ENCODE measurements at regions not wholly inside any gene's neighbourhood (a gene's known extent, or its start where the extent isn't known, plus 50 kb on each side); places are given as distances from the start of the nearest gene placed in this dataset.

DNA sequence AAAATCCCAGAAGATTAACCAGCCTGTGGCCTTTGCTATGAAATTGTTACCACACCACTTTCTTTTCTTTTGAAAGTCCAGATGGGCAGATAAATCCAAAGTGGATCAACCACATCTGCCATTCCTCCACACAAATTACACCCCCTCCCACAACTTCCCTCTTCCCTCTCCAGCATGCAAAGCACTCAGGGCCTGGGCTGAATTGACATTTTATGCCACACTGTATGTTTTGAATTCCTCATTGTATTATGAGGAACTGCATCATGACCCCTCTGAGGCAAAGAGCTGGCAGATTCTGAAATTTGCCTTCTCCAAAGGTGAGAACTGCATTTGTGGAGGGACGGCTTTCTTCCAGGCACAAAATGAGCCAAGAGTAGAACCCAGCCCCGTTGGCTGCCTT, 589.2 kb upstream of the KLF4 start:
- Histone ChIP-seq H3K79me1 (ENCODE audit: low read depth in 1 of 2, low read length in 2 of 2) (no peaks in the 10 kb centered on the region), H3K23ac (ENCODE audit: low read depth, low read length) (no peak overlapping the region), H3K9ac (ENCODE audit: low read depth, low read length) (no peak overlapping the region), H2BK120ac (ENCODE audit: low read depth, low read length) (no peak overlapping the region), H2BK15ac (ENCODE audit: low read depth, low read length) (no peak overlapping the region), H2BK5ac (ENCODE audit: low read depth, low read length, poor library complexity, severe bottlenecking) (no peak overlapping the region), H3K9me1 (ENCODE audit: insufficient read depth, low read length) (no peaks in the 10 kb centered on the region), H3K4me1 (ENCODE audit: control insufficient read depth, insufficient read depth, low read length) (no peaks in the 10 kb centered on the region), H3K14ac (replicated peaks; ENCODE audit: low read depth, low read length) (no peak overlapping the region), H4K91ac (ENCODE audit: insufficient read depth, low read depth, low read length) (no peak overlapping the region), H3K27me3 (ENCODE audit: control insufficient read depth, insufficient read depth, low read length) (peaks cover 7% of the 10 kb centered on the region), H2AK5ac (ENCODE audit: low read depth, low read length) (no peak overlapping the region), H3K4me3 (ENCODE audit: insufficient read depth, low read depth, low read length) (no peak overlapping the region), H3K9me3 (ENCODE audit: control insufficient read depth, insufficient read depth, low read length) (no peaks in the 10 kb centered on the region), H3K36me3 (ENCODE audit: control insufficient read depth, insufficient read depth, low read length) (no peaks in the 10 kb centered on the region), H3K4ac (ENCODE audit: low read depth, low read length) (no peak overlapping the region), H3K4me2 (ENCODE audit: low read depth, low read length) (no peak overlapping the region), H4K20me1 (ENCODE audit: insufficient read depth, low read length) (no peaks in the 10 kb centered on the region), H4K5ac (ENCODE audit: low read depth, low read length) (no peak overlapping the region), H3K56ac (ENCODE audit: extremely low read depth, insufficient read depth, low read length) (no peak overlapping the region), H3K27ac (ENCODE audit: insufficient read depth, low read length) (no peak overlapping the region), H2AFZ (replicated peaks; ENCODE audit: low read length, poor library complexity) (no peak overlapping the region), H2AK9ac (replicated peaks; ENCODE audit: low read depth, low read length, poor library complexity) (no peak overlapping the region), H2BK20ac (ENCODE audit: low read depth, low read length) (no peak overlapping the region), H3K18ac (ENCODE audit: low read depth, low read length) (no peak overlapping the region), H4K8ac (ENCODE audit: low read depth in 2 of 2, low read length in 2 of 2) (no peak overlapping the region)
- TF ChIP-seq, protein P1, sequence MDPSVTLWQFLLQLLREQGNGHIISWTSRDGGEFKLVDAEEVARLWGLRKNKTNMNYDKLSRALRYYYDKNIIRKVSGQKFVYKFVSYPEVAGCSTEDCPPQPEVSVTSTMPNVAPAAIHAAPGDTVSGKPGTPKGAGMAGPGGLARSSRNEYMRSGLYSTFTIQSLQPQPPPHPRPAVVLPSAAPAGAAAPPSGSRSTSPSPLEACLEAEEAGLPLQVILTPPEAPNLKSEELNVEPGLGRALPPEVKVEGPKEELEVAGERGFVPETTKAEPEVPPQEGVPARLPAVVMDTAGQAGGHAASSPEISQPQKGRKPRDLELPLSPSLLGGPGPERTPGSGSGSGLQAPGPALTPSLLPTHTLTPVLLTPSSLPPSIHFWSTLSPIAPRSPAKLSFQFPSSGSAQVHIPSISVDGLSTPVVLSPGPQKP (IDR thresholded peaks at IDR 0.05; ENCODE audit: borderline replicate concordance, low read depth, low read length) = no peak
- TF ChIP-seq, protein P2, sequence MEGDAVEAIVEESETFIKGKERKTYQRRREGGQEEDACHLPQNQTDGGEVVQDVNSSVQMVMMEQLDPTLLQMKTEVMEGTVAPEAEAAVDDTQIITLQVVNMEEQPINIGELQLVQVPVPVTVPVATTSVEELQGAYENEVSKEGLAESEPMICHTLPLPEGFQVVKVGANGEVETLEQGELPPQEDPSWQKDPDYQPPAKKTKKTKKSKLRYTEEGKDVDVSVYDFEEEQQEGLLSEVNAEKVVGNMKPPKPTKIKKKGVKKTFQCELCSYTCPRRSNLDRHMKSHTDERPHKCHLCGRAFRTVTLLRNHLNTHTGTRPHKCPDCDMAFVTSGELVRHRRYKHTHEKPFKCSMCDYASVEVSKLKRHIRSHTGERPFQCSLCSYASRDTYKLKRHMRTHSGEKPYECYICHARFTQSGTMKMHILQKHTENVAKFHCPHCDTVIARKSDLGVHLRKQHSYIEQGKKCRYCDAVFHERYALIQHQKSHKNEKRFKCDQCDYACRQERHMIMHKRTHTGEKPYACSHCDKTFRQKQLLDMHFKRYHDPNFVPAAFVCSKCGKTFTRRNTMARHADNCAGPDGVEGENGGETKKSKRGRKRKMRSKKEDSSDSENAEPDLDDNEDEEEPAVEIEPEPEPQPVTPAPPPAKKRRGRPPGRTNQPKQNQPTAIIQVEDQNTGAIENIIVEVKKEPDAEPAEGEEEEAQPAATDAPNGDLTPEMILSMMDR (conservative IDR thresholded peaks at IDR 0.05; ENCODE audit: low read depth, low read length) = no peak
- TF ChIP-seq RCOR1 (IDR thresholded peaks at IDR 0.05; ENCODE audit: insufficient replicate concordance, low read length) = no peak
- TF ChIP-seq, protein P3, sequence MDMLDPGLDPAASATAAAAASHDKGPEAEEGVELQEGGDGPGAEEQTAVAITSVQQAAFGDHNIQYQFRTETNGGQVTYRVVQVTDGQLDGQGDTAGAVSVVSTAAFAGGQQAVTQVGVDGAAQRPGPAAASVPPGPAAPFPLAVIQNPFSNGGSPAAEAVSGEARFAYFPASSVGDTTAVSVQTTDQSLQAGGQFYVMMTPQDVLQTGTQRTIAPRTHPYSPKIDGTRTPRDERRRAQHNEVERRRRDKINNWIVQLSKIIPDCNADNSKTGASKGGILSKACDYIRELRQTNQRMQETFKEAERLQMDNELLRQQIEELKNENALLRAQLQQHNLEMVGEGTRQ (IDR thresholded peaks at IDR 0.05; ENCODE audit: low read depth, low read length) = no peak
- no peak for DNase-seq
- no TSS peak for BruUV-seq (replicated peaks)
- POLR2A ChIA-PET (ENCODE audit: unreplicated experiment) = no interaction called here
- no CpG with 5 or more reads among the region's 2 CpGs for WGBS, 2 experiments (ENCODE audit: extremely low coverage in 2 of 2, insufficient read length in 1 of 2)
- CTCF ChIA-PET = no interaction called here
- in situ Hi-C loops (cut with MboI; ENCODE audit: low sequenced_read_pairs) (no loop called here), intact Hi-C loops (cut with micrococcal nuclease) (no loop called here), dilution Hi-C loops (cut with HindIII; ENCODE audit: low sequenced_read_pairs, unreplicated experiment) (no loop called here)
- no peak for ATAC-seq (ENCODE audit: low read depth)
